ENCODE measurements at regions not wholly inside any gene's neighbourhood (a gene's known extent, or its start where the extent isn't known, plus 50 kb on each side); places are given as distances from the start of the nearest gene placed in this dataset.

GRCh38 chr4:163665101-163665500 lies 170.6 kb downstream of the TMA16 start:
- TF ChIP-seq CTCF (IDR thresholded peaks at IDR 0.05) (no peak), NR2C2 (CRISPR knock-in tag; IDR thresholded peaks at IDR 0.05) (no peak), ZSCAN18 (CRISPR knock-in tag; IDR thresholded peaks at IDR 0.05) (no peak), ARID4B (CRISPR knock-in tag; IDR thresholded peaks at IDR 0.05; ENCODE audit: borderline replicate concordance) (no peak), USF1 (CRISPR knock-in tag; IDR thresholded peaks at IDR 0.05) (no peak), CDX4 (CRISPR knock-in tag; IDR thresholded peaks at IDR 0.05; ENCODE audit: borderline replicate concordance) (no peak), CREM (CRISPR knock-in tag; IDR thresholded peaks at IDR 0.05) (no peak), FOXK1 (CRISPR knock-in tag; IDR thresholded peaks at IDR 0.05) (no peak), NFATC4 (CRISPR knock-in tag; IDR thresholded peaks at IDR 0.05) (no peak), NR1H2 (CRISPR knock-in tag; IDR thresholded peaks at IDR 0.05) (no peak), SMAD3 (CRISPR knock-in tag; IDR thresholded peaks at IDR 0.05; ENCODE audit: borderline replicate concordance) (no peak), MAX (CRISPR knock-in tag; IDR thresholded peaks at IDR 0.05) (no peak), ZNF396 (CRISPR knock-in tag; IDR thresholded peaks at IDR 0.05; ENCODE audit: borderline replicate concordance) (no peak)

Data from WTC11 (cell line).